ENCODE measurements at regions not wholly inside any gene's neighbourhood (a gene's known extent, or its start where the extent isn't known, plus 50 kb on each side); places are given as distances from the start of the nearest gene placed in this dataset.

DNA sequence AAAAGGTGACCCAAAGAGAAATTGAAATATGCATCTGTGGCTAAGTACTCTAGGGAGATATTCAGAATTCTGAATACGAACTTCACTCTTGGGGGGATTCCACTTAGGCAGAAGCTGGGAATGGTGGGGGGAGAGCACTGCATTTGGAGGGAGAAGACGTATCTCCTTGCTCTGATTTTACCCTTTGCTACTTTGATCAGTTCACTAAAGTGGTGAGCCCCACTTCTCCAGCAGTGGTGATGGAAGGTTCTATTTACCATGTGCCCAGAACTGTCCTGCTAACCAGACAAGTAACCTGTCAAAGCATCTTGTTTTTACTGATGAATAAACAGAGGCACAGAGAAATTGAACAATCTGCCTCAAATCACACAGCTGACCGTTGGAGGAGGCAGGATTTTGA is 483.4 kb downstream of the SIPA1L2 start:
- TF ChIP-seq POLR2A (IDR thresholded peaks at IDR 0.05; ENCODE audit: low read depth) (no peak), POLR2AphosphoS5 (IDR thresholded peaks at IDR 0.05) (no peak)
- TF ChIP-seq, protein P1, sequence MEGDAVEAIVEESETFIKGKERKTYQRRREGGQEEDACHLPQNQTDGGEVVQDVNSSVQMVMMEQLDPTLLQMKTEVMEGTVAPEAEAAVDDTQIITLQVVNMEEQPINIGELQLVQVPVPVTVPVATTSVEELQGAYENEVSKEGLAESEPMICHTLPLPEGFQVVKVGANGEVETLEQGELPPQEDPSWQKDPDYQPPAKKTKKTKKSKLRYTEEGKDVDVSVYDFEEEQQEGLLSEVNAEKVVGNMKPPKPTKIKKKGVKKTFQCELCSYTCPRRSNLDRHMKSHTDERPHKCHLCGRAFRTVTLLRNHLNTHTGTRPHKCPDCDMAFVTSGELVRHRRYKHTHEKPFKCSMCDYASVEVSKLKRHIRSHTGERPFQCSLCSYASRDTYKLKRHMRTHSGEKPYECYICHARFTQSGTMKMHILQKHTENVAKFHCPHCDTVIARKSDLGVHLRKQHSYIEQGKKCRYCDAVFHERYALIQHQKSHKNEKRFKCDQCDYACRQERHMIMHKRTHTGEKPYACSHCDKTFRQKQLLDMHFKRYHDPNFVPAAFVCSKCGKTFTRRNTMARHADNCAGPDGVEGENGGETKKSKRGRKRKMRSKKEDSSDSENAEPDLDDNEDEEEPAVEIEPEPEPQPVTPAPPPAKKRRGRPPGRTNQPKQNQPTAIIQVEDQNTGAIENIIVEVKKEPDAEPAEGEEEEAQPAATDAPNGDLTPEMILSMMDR (IDR thresholded peaks at IDR 0.05), result no peak

Measured in esophagus muscularis mucosa (tissue), 3 donors.